ENCODE measurements at regions not wholly inside any gene's neighbourhood (a gene's known extent, or its start where the extent isn't known, plus 50 kb on each side); places are given as distances from the start of the nearest gene placed in this dataset.

- no peak for DNase-seq (ENCODE audit: low read depth in 2 of 2)
Measured at GRCh38 chr2:129705085-129705484, 274.4 kb upstream of the RAB6C start.

- no peak for DNase-seq (ENCODE audit: low read depth in 2 of 2)
Measured at GRCh38 chr2:129707800-129708199, 271.7 kb upstream of the RAB6C start.

- DNase-seq (ENCODE audit: low read depth in 2 of 2), result no peak
Measured at GRCh38 chr2:129708221-129708967, 271.1 kb upstream of the RAB6C start.

GRCh38 chr2:129709001-129709955, 270.2 kb upstream of the RAB6C start:
- no peak for DNase-seq (ENCODE audit: low read depth in 2 of 2)

GRCh38 chr2:129709956-129710598, 269.4 kb upstream of the RAB6C start:
- no peak for DNase-seq (ENCODE audit: low read depth in 2 of 2)

- no peak for DNase-seq (ENCODE audit: low read depth in 2 of 2)
Measured at GRCh38 chr2:129710670-129711495, 268.6 kb upstream of the RAB6C start.

DNA sequence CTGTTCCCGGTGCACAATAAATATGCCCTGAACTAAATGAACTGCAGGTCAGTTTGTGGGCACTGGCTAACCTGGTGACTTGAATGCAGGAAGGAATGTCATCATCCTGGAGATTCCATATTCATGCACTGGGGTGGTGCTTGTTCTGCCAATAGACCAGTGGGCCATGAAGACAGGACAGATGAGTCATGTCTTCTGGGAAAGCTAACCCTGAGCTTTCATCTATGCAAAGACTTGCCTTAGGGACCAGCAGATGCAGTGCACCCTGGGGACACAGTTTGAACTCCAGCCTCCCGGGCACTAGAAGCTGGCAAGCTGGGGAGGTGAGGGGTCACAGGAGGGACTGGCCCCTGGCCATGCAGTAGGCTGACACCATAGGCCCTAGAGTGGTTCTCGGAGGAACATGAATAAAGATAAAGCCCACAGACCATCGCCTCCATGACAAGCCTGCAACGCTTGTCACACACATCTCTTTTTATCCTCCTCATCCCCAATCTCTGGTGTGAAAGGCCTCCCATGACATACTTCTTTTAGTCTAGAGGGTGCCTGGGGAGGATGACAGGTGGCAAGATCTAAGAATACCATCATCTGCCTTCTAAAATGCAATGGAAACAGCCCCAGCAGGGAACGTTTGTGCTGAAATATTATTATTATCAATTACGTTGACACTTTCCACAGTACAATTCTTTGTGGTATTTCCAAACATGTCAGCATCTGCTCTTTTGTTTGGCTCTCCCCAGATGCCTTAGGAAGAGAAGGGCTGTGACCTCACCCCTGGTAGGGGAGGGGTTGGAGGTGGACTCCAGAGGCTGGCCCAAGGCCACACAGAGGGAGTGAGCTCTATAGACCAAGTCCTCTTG, 267.4 kb upstream of the RAB6C start:
- DNase-seq (ENCODE audit: low read depth in 2 of 2), result no peak

DNA sequence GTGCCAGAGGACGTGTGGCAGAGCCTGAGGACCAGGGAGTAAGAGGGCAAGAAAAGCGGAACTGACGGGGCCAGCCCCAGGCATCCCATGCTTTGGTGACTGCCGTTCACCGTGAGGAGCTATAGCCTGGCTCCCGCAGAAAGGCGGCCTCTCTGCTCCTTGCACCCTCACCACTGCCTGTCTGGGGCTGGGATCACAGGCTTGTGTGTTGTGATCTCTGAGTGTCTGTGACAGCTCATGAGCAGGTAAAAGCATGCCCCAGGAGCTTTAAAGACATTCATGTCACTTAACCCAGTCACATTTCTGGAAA, 266.8 kb upstream of the RAB6C start:
- no peak for DNase-seq (ENCODE audit: low read depth in 2 of 2)

DNA sequence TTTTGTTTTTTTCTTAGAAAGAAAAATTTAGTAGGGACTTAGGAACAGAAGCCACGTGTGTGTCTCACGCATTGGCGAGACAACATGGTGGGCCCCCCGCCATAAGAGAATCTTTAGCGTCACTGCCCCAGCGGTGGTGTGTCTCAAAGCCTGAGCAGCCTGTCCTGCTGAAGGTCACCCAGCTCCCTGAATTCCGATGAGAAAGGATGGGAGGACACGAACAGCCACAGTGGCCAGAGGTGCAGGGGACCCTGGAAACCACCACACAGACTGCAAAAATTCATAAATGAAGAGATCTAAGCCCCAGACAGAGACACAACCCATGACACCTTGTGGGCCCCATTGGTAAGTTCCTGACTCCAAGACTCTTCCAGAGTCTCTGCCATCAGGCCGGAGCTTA, 266.1 kb upstream of the RAB6C start:
- no peak for DNase-seq (ENCODE audit: low read depth in 2 of 2)

DNA sequence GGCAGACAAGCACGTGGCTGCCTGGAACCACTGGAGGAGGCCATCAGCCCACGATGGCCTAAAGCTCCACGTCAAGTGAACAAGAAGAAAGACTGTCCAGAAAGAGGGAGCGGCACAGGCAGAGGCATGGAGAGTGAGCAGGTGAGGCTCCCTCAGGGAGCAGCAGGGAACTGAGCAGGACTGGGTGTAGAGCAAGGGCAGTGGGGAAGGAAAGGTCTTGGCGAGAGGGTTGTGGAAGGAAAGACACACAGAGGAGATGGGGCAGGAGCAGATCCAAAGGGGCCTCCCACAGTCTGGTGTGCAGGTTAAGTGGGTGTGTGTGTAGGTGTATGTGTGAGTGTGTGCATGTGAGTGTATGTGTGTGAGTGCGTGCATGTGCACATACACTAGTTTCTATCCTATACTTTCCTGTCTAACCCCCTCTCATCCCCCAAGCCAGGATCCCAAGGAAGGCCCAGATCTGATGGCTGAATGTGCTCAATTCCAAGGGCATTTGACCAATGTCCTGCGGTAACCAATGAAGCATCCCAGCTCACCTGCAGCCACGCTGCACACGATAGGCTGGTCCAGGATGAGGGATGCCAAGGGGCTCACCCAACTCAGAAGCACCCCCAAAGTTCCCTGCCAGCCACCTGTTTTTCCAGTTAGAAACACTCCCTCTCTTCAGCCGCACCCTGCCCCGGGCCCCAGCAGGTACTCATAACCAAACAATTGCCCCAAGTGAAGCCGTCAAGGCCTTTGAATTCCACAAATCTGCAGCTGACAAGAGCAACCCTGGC, 262.5 kb upstream of the RAB6C start:
- no peak for DNase-seq (ENCODE audit: low read depth in 2 of 2)

DNA sequence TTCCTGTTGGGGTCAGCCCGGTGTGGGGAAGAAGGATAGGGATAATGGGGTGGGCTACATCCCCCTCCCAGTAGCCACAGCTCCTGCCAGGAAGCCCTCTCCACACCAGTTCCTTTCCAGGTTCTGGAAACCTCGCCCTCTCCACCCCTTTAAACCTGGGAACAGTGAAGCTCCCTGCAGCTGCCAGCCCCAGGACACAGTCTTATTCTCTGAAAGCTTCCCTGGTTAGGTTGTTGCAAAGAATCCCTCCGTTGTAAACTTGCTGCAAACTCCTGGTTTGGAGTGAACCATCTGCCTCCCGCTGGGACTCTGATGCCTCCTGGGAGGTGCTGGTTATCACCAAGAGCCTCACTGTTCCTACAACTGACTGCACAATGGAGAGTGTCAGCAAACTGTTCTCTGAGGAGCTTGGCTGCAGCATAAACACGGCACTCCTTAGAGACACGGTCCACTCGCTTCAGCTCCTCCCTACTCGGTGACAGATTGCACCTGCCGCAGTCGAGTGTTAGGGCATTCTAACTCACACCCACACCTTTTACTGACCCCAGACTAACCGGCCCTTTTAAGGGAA, 261.8 kb upstream of the RAB6C start:
- DNase-seq (ENCODE audit: low read depth in 2 of 2), result no peak

DNA sequence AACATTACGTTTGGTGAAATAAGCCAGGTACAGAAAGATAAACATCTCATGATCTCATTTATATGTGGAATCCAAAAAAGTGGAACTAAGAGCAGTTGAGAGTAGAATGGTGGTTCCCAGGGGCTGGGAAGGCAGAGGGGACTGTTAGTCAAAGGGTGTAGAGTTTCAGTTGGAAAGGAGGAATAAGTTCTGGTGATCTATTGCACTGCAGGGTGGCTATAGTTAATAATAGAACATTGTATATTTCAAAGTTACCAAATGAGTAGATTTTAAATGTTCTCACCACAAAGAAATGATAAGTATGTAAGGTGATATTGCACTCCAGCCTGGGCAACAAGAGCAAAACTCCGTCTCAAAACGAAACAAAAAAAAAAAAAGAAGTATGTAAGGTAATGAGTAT, 260.1 kb upstream of the RAB6C start:
- no peak for DNase-seq (ENCODE audit: low read depth in 2 of 2)

DNA sequence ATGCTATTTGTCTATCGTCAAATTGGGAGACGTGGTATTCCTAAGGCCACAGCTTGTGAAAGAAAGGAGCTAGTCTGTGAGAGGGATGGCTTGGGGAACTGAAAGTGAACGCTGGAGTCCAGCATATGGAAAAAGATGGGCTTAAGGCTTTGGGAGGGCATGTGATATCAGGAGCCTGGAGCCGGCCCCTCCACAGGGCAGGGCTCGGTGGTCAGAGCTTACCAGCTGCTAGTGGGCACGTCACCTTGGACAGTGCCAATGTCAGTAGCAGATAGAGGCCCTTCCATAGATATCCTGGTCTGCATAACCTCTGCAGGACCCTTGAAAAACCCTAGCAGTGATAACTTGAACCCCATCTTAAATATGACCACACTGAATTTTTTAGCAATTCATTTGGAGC, 259.1 kb upstream of the RAB6C start:
- DNase-seq (ENCODE audit: low read depth in 2 of 2), result no peak

- no peak for DNase-seq (ENCODE audit: low read depth in 2 of 2)
Measured at GRCh38 chr2:129720761-129721160, 258.7 kb upstream of the RAB6C start.

DNA sequence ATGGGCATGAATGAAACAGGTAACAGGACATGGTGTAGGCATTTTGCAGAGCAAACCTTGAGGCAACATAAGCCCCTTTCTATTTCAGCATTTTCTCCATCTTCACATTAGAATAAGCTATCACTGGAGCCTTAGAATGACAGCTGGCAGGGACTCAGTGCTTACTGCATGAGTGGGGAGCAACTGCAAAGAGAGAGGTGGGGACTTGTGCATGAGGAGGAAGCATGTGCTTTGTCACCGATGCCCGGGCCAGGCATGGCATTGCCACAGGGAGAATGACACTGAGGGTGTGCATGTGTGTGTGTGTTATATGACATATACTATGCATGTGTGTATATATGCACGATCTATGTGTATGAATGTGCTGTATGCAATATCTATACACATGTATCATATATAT, 258.2 kb upstream of the RAB6C start:
- DNase-seq (ENCODE audit: low read depth in 2 of 2), result no peak

DNA sequence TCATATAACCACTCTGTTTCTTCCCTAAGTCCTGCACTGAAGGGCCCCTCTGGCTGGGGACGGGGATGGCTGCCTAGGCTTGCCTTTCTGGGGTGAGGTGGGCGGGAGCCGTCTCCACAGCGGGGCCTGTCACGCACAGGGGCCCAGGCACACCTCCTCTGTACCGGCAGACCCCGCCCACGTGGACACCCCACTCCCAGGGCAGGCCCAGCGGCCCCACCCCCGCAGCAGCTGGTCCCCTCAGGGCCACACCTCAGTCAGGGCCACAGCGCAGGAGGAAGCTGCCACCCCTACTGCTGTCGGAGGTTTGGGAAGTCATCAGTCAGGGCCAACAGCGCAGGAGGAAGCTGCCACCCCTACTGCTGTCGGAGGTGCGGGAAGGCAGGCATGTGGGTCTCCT, 257.6 kb upstream of the RAB6C start:
- DNase-seq (ENCODE audit: low read depth in 2 of 2), result no peak

GRCh38 chr2:129722306-129723019, 257.0 kb upstream of the RAB6C start:
- no peak for DNase-seq (ENCODE audit: low read depth in 2 of 2)

- no peak for DNase-seq (ENCODE audit: low read depth in 2 of 2)
Measured at GRCh38 chr2:129723277-129724020, 256.0 kb upstream of the RAB6C start.
